HG02798 (cell line): ENCODE measurements at regions not wholly inside any gene's neighbourhood (a gene's known extent, or its start where the extent isn't known, plus 50 kb on each side); places are given as distances from the start of the nearest gene placed in this dataset.

Experiments used
- ATAC-seq: cut with Tn5 transposase; IDR thresholded peaks from one replicate; pipeline ENCODE4 v1.9.1; 2021; ENCODE audit warnings: mild to moderate bottlenecking; ENCODE audit not compliant: unreplicated experiment, poor library complexity

GRCh38 chr7:116443646-116444045, 55.9 kb upstream of the CAV2 start:
- ATAC-seq, result no peak

GRCh38 chr7:116445447-116446211, 53.9 kb upstream of the CAV2 start:
- ATAC-seq, result peak; percentile 53

GRCh38 chr7:116446212-116446855, 53.2 kb upstream of the CAV2 start:
- ATAC-seq, result no peak

- no peak for ATAC-seq
These were observed 52.1 kb upstream of the CAV2 start for GRCh38 chr7:116447436-116447835.

- ATAC-seq, result no peak
These were observed 51.3 kb upstream of the CAV2 start for GRCh38 chr7:116447966-116448839.

- ATAC-seq, result no peak
These were observed 50.1 kb upstream of the CAV2 start for GRCh38 chr7:116449441-116449840.
